ENCODE measurements at regions not wholly inside any gene's neighbourhood (a gene's known extent, or its start where the extent isn't known, plus 50 kb on each side); places are given as distances from the start of the nearest gene placed in this dataset.

GRCh38 chr1:189908113-189908512 lies 569.6 kb downstream of the BRINP3 start:
- H3K4me1 ChIP-seq (ENCODE audit: insufficient read depth): no peaks in the 10 kb centered on the region; the same call in 1 of the 2 replicates
- no peak overlapping the region for H3K27ac ChIP-seq (ENCODE audit: low read depth)
- Mint-ChIP-seq H3K27ac (no peak overlapping the region), H3K36me3 (ENCODE audit: low read depth) (no peaks in the 10 kb centered on the region), H3K4me1 (no peaks in the 10 kb centered on the region; the same call in 2 of the 3 replicates), H3K4me3 (no peak overlapping the region), H3K27me3 (ENCODE audit: insufficient read depth, low read depth, poor library complexity) (no peaks in the 10 kb centered on the region), H3K9me3 (no peaks in the 10 kb centered on the region)
- H3K79me2 ChIP-seq (replicated peaks; ENCODE audit: insufficient read depth): no peaks in the 10 kb centered on the region
- no peak for TF ChIP-seq EZH2 (IDR thresholded peaks at IDR 0.05; ENCODE audit: low read depth, unreplicated experiment)
- no peak for TF ChIP-seq ZNF331 (CRISPR knock-in tag; IDR thresholded peaks at IDR 0.05; ENCODE audit: low read depth)
- no peak for TF ChIP-seq JUNB (IDR thresholded peaks at IDR 0.05; ENCODE audit: unreplicated experiment)
- TF ChIP-seq NANOG (IDR thresholded peaks at IDR 0.05; ENCODE audit: borderline replicate concordance): no peak
- TF ChIP-seq CTCF (conservative IDR thresholded peaks at IDR 0.05; ENCODE audit: low read depth in 2 of 2): no peak
- no peak for TF ChIP-seq ZNF462 (CRISPR knock-in tag; IDR thresholded peaks at IDR 0.05)
- no peak for TF ChIP-seq EZH2phosphoT487 (IDR thresholded peaks at IDR 0.05; ENCODE audit: unreplicated experiment)
- TF ChIP-seq STAT1 (IDR thresholded peaks at IDR 0.05; ENCODE audit: unreplicated experiment): no peak
- no peak for TF ChIP-seq REST (IDR thresholded peaks at IDR 0.05; ENCODE audit: unreplicated experiment)
- no peak for TF ChIP-seq CREB1 (CRISPR knock-in tag; IDR thresholded peaks at IDR 0.05; ENCODE audit: low read depth)
- no peak for TF ChIP-seq ZNF114 (CRISPR knock-in tag; IDR thresholded peaks at IDR 0.05)
- no peak for TF ChIP-seq POLR2AphosphoS5 (IDR thresholded peaks at IDR 0.05; ENCODE audit: low read depth)
- TF ChIP-seq ETS1 (IDR thresholded peaks at IDR 0.05): no peak
- H3F3A ChIP-seq (replicated peaks; ENCODE audit: low read depth): no peaks in the 10 kb centered on the region
- H3K27me3 ChIP-seq (ENCODE audit: insufficient read depth): no peaks in the 10 kb centered on the region
- no peak overlapping the region for H2AFZ ChIP-seq
- H3K4me2 ChIP-seq: no peak overlapping the region
- H3K9me2 ChIP-seq (ENCODE audit: insufficient read depth): no peaks in the 10 kb centered on the region; the same call in 1 of the 2 replicates
- DNase-seq (ENCODE audit: low spot score) (no peak), ATAC-seq (no peak)
- H4K20me1 ChIP-seq (replicated peaks; ENCODE audit: insufficient read depth): no peaks in the 10 kb centered on the region
- H3K4me3 ChIP-seq: no peak overlapping the region
- H3K36me3 ChIP-seq (ENCODE audit: insufficient read depth): no peaks in the 10 kb centered on the region

Data from GM23338 (cell line).